Fibroblast of villous mesenchyme (primary cell): ENCODE measurements at regions not wholly inside any gene's neighbourhood (a gene's known extent, or its start where the extent isn't known, plus 50 kb on each side); places are given as distances from the start of the nearest gene placed in this dataset.

Source experiments
- DNase-seq: peaks from one replicate; pipeline ENCODE4 v3.0.0-alpha.2; 2010; ENCODE audit warnings: low read depth
- H3K4me3 ChIP-seq: 2 replicates; pipeline ENCODE4 v1.5.1; 2011; ENCODE audit warnings: low read depth, mild to moderate bottlenecking, low read length
- TF ChIP-seq, protein P1 (sequence below): IDR thresholded peaks from 2 replicates; pipeline ENCODE4 v1.5.1; 2012; ENCODE audit warnings: low read depth, mild to moderate bottlenecking, low read length; ENCODE audit not compliant: insufficient read depth

GRCh38 chr21:32206631-32207405 is 72.0 kb downstream of the MIS18A start:
- H3K4me3 ChIP-seq: no peak overlapping the region
- TF ChIP-seq, protein P1, sequence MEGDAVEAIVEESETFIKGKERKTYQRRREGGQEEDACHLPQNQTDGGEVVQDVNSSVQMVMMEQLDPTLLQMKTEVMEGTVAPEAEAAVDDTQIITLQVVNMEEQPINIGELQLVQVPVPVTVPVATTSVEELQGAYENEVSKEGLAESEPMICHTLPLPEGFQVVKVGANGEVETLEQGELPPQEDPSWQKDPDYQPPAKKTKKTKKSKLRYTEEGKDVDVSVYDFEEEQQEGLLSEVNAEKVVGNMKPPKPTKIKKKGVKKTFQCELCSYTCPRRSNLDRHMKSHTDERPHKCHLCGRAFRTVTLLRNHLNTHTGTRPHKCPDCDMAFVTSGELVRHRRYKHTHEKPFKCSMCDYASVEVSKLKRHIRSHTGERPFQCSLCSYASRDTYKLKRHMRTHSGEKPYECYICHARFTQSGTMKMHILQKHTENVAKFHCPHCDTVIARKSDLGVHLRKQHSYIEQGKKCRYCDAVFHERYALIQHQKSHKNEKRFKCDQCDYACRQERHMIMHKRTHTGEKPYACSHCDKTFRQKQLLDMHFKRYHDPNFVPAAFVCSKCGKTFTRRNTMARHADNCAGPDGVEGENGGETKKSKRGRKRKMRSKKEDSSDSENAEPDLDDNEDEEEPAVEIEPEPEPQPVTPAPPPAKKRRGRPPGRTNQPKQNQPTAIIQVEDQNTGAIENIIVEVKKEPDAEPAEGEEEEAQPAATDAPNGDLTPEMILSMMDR: no peak
- DNase-seq: no peak

DNA sequence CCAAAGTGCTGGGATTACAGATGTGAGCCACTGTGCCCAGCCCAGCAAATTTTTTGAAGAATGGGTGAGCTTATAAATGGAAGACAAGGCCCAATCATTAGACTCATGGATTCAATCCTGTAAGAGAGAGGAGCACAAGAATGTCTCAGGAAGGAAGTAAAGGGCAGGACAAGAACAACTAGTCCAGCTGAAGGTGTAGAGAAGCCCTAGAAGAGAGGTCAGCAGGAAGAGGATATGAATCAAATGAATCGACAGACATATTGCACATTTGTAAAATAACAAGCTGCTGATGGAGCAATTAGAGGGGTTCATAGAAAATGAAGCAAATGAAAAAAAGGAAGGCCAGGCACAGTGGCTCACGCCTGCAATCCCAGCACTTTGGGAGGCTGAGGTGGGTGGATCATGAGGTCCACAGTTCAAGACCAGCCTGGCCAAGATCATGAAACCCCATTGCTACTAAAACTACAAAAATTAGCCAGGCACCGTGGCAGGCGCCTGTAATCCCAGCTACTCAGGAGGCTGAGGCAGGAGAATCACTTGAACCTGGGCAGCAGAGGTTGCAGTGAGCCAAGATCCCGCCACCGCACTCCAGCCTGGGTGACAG is 74.9 kb downstream of the MIS18A start:
- H3K4me3 ChIP-seq: no peak overlapping the region
- no peak for DNase-seq
- TF ChIP-seq, protein P1: no peak

DNA sequence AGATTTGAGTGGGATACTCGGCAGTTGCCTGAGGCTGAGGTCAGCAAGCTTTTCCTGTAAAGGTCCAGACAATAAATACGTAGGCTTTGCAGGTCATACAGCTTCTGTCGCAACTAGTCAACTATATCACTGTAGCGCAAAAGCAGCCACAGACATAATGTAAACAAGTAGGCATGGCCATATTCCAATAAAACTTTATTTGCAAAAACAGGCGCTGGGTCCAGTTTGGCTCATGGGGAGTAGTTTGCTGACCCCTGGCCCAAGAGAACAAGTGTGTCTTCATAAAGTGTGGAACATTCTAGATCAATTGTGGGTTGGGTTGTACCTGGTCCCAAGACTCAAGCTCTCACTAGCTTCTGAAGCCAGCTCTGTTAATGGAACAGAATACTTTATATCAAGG is 78.8 kb downstream of the MIS18A start:
- no peak overlapping the region for H3K4me3 ChIP-seq
- TF ChIP-seq, protein P1: no peak
- DNase-seq: no peak

GRCh38 chr21:32198384-32198783 is 80.5 kb downstream of the MIS18A start:
- H3K4me3 ChIP-seq: no peak overlapping the region
- TF ChIP-seq, protein P1: no peak
- DNase-seq: no peak

- H3K4me3 ChIP-seq: no peak overlapping the region
- TF ChIP-seq, protein P1: no peak
- no peak for DNase-seq
Observed at GRCh38 chr21:32197896-32198295, 81.0 kb downstream of the MIS18A start.

DNA sequence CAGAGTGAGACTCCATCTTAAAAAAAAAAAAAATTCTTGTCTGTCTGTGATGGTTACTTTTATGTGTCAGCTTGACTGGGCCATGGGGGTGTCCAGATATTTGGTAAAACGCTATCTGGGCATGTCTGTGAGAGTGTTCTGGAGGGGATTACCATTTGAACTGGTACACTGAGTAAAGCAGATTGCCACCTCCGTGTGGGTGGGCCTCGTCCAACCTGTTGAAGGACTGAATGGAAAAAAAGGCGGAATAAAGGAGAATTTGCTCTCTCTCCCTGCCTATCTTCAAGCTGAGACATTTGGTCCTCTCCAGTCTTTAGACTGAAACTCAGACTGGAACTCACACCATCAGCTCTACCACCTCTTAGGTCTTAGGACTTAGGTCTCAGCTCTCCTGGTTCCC is 82.8 kb downstream of the MIS18A start:
- TF ChIP-seq, protein P1: no peak
- no peak overlapping the region for H3K4me3 ChIP-seq
- DNase-seq: no peak
